ENCODE measurements at regions not wholly inside any gene's neighbourhood (a gene's known extent, or its start where the extent isn't known, plus 50 kb on each side); places are given as distances from the start of the nearest gene placed in this dataset.

DNA sequence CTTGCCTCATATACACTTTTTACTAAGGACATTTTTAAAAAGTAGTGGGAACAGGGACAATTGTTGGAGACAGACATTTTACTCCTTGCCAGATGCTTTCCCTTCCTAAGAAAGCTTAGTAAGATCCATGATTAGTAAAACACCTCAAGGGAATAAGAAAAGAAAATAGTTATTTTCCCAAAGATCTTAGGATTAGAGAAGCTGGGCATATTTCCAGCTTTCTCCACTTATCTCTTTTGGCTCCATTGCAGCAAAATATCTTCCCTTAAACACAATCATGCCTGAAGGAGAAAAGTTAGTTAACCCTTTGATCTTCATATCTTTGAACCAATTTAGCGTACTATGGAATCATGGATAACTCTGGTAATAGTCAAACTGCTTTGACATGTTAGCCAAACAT is 257.9 kb downstream of the PCDH18 start:
- H3K4me3 ChIP-seq (replicated peaks; ENCODE audit: low read depth, low read length) = no peak overlapping the region
- TF ChIP-seq, protein P1, sequence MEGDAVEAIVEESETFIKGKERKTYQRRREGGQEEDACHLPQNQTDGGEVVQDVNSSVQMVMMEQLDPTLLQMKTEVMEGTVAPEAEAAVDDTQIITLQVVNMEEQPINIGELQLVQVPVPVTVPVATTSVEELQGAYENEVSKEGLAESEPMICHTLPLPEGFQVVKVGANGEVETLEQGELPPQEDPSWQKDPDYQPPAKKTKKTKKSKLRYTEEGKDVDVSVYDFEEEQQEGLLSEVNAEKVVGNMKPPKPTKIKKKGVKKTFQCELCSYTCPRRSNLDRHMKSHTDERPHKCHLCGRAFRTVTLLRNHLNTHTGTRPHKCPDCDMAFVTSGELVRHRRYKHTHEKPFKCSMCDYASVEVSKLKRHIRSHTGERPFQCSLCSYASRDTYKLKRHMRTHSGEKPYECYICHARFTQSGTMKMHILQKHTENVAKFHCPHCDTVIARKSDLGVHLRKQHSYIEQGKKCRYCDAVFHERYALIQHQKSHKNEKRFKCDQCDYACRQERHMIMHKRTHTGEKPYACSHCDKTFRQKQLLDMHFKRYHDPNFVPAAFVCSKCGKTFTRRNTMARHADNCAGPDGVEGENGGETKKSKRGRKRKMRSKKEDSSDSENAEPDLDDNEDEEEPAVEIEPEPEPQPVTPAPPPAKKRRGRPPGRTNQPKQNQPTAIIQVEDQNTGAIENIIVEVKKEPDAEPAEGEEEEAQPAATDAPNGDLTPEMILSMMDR (IDR thresholded peaks at IDR 0.05; ENCODE audit: low read length, missing control alignments) = no peak
- DNase-seq (ENCODE audit: low read depth) = peak; percentile 41

- no peak overlapping the region for H3K4me3 ChIP-seq (replicated peaks; ENCODE audit: low read depth, low read length)
- peak; percentile 48 for DNase-seq (ENCODE audit: low read depth)
- TF ChIP-seq, protein P1 (IDR thresholded peaks at IDR 0.05; ENCODE audit: low read length, missing control alignments) = no peak
These were observed 265.3 kb downstream of the PCDH18 start for GRCh38 chr4:137267024-137267423.

- TF ChIP-seq, protein P1 (IDR thresholded peaks at IDR 0.05; ENCODE audit: low read length, missing control alignments) = no peak
- H3K4me3 ChIP-seq (replicated peaks; ENCODE audit: low read depth, low read length) = no peak overlapping the region
- no peak for DNase-seq (ENCODE audit: low read depth)
These were observed 265.8 kb downstream of the PCDH18 start for GRCh38 chr4:137266511-137266910.

GRCh38 chr4:137263206-137263605 is 269.1 kb downstream of the PCDH18 start:
- DNase-seq (ENCODE audit: low read depth) = no peak
- no peak overlapping the region for H3K4me3 ChIP-seq (replicated peaks; ENCODE audit: low read depth, low read length)

GRCh38 chr4:137253949-137254348 is 278.3 kb downstream of the PCDH18 start:
- DNase-seq (ENCODE audit: low read depth) = peak; percentile 31
- H3K4me3 ChIP-seq (replicated peaks; ENCODE audit: low read depth, low read length) = no peak overlapping the region
- TF ChIP-seq, protein P1 (IDR thresholded peaks at IDR 0.05; ENCODE audit: low read length, missing control alignments) = no peak

More at GRCh38 chr4:137263206-137263605, 269.1 kb downstream of the PCDH18 start:
- TF ChIP-seq, protein P1 (IDR thresholded peaks at IDR 0.05; ENCODE audit: low read length, missing control alignments) = no peak

DNA sequence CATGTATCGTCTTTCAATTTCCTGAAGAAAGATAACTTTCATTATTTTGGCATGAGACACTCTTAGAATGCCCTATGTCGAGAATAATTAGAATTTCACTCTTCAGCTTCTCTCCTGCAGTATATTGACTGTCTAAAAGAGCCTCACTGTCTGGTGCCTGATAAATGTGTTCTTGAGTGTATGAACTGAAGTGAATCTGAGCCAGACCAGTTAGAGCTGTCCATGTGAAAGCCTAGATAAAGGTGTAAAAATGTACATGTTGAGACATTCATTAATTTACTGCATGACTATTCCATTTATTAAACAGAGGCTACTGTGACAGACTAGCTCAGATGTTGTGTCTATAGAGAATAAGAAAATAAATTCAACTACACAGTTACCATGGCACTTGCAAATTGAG is 283.2 kb downstream of the PCDH18 start:
- TF ChIP-seq, protein P1 (IDR thresholded peaks at IDR 0.05; ENCODE audit: low read length, missing control alignments) = no peak
- DNase-seq (ENCODE audit: low read depth) = no peak
- H3K4me3 ChIP-seq (replicated peaks; ENCODE audit: low read depth, low read length) = no peak overlapping the region

DNA sequence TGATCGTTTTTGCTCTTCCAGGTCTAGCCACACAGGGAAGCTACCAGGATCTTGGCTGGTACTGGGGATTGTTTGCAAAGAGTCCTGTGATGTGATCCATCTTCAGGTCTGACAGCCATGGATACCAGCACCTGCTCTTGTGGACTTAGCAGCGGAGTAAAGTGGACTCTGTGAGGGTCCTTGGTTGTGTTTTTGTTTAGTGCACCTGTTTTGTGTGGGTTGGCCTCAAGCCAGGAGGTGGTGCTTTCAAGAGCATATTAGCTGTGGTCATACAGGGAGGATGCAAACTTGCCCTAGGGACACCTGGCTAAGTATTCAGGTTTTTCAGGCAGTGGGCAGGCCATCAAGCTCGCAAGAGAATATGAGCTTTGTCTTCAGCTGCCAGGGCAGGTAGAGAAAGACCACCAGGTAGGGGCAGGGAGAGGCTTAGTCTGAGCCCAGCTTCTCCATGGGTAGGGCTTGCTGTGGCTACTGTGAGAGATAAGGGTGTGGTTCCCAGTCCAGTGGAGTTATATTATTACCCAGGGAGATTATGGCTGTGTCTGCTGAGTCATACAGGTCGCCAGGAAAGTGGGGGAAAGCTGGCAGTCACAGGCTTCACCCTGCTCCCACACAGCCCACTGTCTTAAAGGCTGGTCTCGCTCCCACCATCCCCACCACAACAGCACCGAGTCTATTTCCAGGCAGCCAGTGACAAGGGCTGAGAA is 293.7 kb downstream of the PCDH18 start:
- H3K4me3 ChIP-seq (replicated peaks; ENCODE audit: low read depth, low read length) = no peak overlapping the region
- DNase-seq (ENCODE audit: low read depth) = no peak
- TF ChIP-seq, protein P1 (IDR thresholded peaks at IDR 0.05; ENCODE audit: low read length, missing control alignments) = no peak

All from fibroblast of pulmonary artery (primary cell).